GM19452 (cell line): ENCODE measurements at regions not wholly inside any gene's neighbourhood (a gene's known extent, or its start where the extent isn't known, plus 50 kb on each side); places are given as distances from the start of the nearest gene placed in this dataset.

Experiments used
- ATAC-seq: cut with Tn5 transposase; IDR thresholded peaks from one replicate; pipeline ENCODE4 v1.9.1; 2021; ENCODE audit not compliant: unreplicated experiment

GRCh38 chr1:239725371-239725770, 339.0 kb downstream of the CHRM3 start:
- no peak for ATAC-seq

- ATAC-seq: no peak
These were observed 339.6 kb downstream of the CHRM3 start for GRCh38 chr1:239725933-239726332.

DNA sequence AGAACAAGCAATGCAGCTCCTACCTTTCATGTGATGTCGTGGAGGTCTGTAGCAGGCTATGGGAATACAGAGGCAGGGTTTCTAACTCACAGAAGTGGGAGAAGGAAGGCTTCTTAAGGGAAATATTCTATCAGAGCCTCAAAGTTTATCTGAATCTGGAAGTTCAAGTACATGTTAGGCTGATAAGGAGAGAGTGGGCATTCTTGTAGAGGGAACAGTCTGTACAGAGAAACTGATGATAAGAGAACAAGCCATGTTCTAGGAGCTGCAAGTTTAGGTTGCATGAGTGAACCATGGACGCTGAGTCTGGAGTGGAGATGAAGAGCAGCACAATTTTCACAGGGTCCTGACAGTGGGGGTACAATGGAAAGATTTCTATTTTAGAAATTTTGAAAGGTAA, 344.0 kb downstream of the CHRM3 start:
- no peak for ATAC-seq

- ATAC-seq: no peak
These were observed 344.8 kb downstream of the CHRM3 start for GRCh38 chr1:239731082-239731748.

- no peak for ATAC-seq
These were observed 346.4 kb downstream of the CHRM3 start for GRCh38 chr1:239732770-239733169.

- no peak for ATAC-seq
These were observed 347.6 kb downstream of the CHRM3 start for GRCh38 chr1:239733995-239734394.

- ATAC-seq: no peak
These were observed 348.7 kb downstream of the CHRM3 start for GRCh38 chr1:239735111-239735510.

GRCh38 chr1:239736479-239736878, 350.1 kb downstream of the CHRM3 start:
- no peak for ATAC-seq

DNA sequence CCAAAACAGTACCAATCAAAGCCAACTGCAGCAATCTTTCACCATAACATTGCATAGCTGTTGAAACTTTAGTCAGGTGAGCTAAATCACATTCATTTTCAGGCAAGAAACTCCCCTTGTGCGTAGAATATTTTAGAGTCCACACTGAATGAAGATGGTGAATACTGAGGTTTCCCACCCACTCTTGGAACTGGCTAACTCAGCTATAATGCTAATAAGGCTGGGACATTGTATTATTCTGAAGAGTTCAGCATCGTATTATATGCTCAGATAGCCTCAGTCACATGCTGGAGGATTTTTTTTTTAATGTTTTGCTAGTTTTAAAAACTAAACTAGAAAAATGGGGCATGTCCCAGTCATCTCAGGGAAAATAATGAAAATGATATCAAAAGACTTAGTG, 352.3 kb upstream of the FMN2 start:
- no peak for ATAC-seq

- no peak for ATAC-seq
These were observed 351.8 kb upstream of the FMN2 start for GRCh38 chr1:239739919-239740318.

DNA sequence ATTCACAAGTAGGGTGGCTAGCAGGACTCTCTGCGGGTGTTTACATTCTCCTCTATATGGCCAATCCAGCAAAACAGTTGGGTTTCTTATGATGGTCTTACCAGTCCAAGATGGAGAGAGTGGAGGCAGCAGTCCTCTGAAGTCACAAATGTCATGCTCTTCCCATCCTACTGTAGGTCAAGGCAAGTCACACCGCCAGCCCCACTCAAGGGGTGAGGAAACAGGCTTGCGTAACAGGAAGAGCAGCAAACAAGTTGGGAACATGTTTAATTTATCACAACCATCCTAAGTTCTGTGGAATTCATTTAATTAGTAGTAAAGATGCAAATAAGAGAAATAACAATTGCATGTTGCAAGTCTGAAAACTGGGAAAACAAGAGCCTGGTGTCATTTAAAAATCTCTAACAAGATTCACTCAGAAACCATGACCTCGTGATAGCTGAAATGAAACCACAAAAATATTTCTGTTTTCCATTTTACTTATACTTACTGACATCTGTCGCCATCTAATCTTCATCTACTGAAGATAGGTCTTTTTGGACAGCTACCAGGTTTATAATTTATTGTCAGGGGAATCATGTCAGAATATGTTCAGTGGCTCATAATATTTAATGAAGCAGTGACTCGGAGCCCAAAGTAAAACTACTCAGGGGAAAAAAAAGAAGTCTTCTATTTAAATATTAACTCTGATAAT, 349.1 kb upstream of the FMN2 start:
- ATAC-seq: no peak

- no peak for ATAC-seq
These were observed 346.8 kb upstream of the FMN2 start for GRCh38 chr1:239744851-239745250.

GRCh38 chr1:239755107-239755912, 336.4 kb upstream of the FMN2 start:
- no peak for ATAC-seq

DNA sequence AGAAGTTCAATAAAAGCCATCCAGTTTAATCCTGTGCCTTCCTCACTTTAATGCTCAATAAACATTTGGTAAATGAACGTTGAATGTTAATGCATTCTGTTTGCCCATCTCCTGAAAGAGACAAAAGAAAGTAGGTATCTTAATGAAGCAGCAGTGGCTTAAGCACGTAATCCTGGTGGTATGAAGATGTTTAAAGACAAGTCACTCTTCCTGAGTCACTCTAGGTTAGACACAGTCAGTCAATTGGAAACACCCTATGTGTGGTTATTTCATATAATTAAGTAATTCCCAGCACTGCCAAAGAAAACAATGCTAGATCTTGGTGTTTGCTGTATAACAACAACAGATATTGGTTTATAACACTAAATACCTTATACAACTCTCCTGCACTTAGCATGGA, 334.0 kb upstream of the FMN2 start:
- no peak for ATAC-seq

DNA sequence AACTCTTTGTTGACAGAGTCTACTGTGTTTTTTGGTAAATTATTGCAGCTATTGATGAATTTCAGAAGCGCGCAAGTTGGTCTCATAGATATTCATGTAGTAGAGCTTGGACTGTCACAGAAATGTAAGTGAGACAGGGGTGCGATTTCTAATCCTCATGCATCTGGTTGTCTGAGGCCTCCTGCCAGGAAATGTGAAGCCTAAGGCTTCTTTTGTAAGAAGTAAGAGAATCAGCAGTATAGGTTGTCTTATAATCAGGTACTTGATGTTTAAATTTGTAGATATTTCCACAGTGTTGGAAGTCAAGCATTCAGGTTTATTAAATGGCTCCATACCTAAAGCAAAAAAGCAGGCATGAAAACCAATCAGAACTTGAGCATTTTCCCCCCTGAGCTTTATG, 332.9 kb upstream of the FMN2 start:
- no peak for ATAC-seq

GRCh38 chr1:239761509-239761908, 330.2 kb upstream of the FMN2 start:
- ATAC-seq: no peak

- ATAC-seq: no peak
These were observed 327.8 kb upstream of the FMN2 start for GRCh38 chr1:239763850-239764249.

DNA sequence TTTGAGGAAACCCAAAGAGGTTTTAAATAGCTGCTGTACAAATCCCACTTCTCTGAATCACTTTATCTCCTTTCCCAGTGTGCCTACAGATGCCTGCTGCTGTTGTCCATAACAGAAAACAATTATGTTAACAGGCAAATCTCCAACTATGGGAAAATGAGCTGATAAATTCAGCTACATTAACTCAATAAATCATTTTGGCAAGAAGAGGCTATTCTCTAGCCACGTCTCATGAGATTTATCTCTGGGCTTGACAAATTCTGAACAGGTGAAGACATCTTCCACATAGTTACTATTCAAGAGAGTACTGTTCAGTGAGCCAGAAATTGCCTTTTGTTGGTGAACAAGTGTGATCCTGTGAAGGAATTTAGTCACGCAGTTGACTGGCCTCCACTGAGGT, 327.1 kb upstream of the FMN2 start:
- ATAC-seq: no peak

GRCh38 chr1:239765163-239765562, 326.5 kb upstream of the FMN2 start:
- no peak for ATAC-seq

DNA sequence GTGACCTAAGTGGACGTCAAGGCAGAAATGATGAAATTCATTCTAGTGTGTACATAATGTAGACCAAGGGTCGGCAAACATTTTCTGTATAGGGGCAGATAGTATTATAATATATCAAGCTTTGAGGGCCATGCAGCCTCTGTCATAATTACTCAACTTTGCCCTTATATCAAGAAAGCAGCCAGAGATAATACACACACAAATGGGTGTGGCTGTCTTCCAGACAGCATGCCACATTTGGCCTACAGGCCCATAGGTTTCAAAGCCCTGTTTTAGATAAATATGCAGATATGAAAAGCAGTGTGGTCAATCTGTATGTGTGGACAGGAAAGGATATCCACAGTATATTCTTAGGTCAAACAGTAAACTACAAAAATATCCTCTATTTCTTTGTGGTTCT, 320.1 kb upstream of the FMN2 start:
- ATAC-seq: no peak

- no peak for ATAC-seq
These were observed 319.2 kb upstream of the FMN2 start for GRCh38 chr1:239772446-239772845.

GRCh38 chr1:239775466-239775865, 316.2 kb upstream of the FMN2 start:
- ATAC-seq: no peak
